KBM-7 (cell line): ENCODE measurements at regions not wholly inside any gene's neighbourhood (a gene's known extent, or its start where the extent isn't known, plus 50 kb on each side); places are given as distances from the start of the nearest gene placed in this dataset.

Experiments used
- DNase-seq: peaks from one replicate; pipeline ENCODE4 v3.0.0-alpha.2; 2015
- in situ Hi-C: fragments of 300-500 bp; cut with MboI; formaldehyde crosslinking; loops from 2 replicates; pipeline ENCODE4 v1.14.3; 2020; ENCODE audit warnings: low sequenced_read_pairs, low pct_unique_long_range_greater_than_20kb, mixed read lengths

GRCh38 chr3:83302091-83302490 lies 1540.6 kb upstream of the GBE1 start:
- DNase-seq = no peak
- in situ Hi-C loops = no loop called here

- in situ Hi-C loops = no loop called here
- DNase-seq = no peak
These were observed 1556.2 kb upstream of the GBE1 start for GRCh38 chr3:83317605-83318004.

DNA sequence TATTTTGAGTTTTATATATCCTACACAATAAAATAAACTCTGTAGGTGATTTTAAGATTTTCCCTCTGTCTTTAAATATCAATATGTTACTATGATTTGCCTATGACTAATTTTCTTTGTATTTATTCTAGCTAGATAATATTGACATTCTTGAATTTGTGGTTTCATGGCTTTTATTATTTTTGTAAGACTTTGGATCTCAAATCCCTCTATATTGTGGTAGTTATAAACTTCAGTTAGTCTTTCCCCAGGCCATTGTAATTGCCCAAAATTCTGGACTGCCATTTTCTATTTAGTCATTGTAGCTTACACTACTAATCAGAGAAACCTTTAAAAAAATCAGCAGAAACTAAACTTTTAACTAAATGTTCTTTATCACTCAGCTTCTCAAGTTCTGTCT lies 1559.3 kb upstream of the GBE1 start:
- DNase-seq = no peak
- in situ Hi-C loops = no loop called here

DNA sequence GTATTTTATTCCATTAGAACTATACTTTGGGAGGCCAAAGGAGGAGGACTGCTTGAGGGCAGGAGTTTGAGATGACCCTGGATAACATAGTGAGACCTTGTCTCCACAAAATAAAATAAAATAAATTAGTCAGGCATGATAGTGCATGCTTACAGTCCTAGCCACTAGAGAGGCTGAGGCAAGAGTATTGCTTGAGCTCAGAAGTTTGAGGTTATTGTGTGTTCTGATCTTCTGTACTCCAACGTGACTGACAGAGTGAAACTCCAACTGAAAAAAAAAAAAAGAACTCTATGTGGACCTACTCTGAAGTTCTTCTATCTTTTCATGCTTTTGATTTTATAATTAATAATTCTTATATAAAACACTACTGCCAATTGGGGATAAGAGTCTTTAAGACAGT lies 1560.0 kb upstream of the GBE1 start:
- in situ Hi-C loops = no loop called here
- DNase-seq = no peak

- no peak for DNase-seq
- in situ Hi-C loops = no loop called here
These were observed 1560.4 kb upstream of the GBE1 start for GRCh38 chr3:83321891-83322290.

- in situ Hi-C loops = no loop called here
- no peak for DNase-seq
These were observed 1592.8 kb upstream of the GBE1 start for GRCh38 chr3:83354205-83354604.

GRCh38 chr3:83393276-83393675 lies 1565.5 kb upstream of the CADM2 start:
- in situ Hi-C loops = no loop called here
- DNase-seq = no peak

DNA sequence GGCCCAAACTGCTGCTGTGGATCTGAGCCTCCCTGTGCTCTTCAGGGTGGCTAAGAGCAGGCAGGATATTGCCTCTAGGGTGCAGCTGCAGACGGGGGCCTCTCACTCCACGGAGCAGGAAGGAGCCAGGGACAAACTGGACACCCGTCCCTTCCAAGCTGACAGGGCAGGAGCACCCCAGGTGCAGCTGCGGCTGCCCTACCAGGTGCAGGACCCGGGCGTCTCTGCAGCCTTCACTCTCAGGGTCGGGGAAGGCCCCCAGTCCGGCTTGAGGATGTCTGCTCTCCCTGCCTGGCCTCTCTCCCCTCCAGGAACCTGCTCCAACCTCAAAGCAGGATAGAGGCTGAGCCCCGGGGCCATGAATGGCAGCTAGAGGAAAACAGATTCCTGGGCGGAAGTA lies 1554.9 kb upstream of the CADM2 start:
- in situ Hi-C loops = no loop called here
- no peak for DNase-seq

- no peak for DNase-seq
- in situ Hi-C loops = no loop called here
These were observed 1532.5 kb upstream of the CADM2 start for GRCh38 chr3:83426300-83426699.

DNA sequence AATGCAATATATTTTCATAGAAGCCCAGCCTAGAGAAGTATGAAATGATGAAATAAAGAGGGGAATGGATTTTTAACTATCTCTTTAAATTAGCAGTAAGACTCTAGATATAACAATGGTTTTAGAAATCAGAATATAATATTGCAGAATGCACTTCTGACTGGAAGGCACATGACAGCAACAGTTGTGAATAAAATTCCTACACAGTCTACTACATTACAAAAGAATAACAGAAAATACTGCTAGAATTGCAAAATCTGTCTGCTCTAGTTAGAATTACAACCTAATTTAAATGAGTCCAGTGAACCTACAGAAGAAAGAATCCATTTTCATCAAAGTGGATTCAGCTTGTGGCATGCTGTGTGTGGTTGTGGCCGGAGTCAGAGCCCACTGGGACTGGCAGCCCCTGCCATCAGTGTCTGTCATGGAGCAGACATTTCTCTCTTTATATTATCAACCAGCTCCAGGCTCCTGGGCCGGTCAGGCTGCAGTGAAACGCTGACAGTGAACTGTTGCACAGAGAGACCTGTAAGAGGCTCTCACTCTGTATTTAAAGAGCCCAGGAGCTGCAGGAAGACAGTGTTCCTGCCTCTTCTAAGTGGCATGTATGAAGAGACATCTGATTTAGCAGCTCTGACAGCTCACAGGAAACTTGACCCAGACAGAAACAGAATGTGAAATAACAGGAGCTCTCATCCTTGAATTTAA lies 1523.8 kb upstream of the CADM2 start:
- in situ Hi-C loops = no loop called here
- no peak for DNase-seq

GRCh38 chr3:83438188-83438587 lies 1520.6 kb upstream of the CADM2 start:
- in situ Hi-C loops = no loop called here
- DNase-seq = no peak

DNA sequence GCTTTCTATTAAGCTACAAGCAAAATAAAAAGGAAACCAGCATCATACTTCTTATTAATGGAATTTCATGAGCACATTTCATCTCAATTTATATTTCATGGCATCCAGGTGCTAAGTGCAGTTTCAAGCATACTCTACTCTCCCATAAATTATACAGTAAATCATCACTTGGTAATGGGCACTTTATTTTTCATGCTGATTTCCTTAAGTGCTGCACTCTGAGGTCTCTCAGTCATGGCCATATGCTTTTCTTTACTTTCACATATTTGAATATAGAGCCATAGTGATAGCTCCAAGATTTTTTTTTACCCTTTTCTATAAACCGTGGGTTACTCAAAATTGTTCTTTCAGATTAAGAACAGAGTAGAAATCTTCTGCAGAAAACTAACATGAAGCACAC lies 1505.7 kb upstream of the CADM2 start:
- in situ Hi-C loops = no loop called here
- DNase-seq = no peak

DNA sequence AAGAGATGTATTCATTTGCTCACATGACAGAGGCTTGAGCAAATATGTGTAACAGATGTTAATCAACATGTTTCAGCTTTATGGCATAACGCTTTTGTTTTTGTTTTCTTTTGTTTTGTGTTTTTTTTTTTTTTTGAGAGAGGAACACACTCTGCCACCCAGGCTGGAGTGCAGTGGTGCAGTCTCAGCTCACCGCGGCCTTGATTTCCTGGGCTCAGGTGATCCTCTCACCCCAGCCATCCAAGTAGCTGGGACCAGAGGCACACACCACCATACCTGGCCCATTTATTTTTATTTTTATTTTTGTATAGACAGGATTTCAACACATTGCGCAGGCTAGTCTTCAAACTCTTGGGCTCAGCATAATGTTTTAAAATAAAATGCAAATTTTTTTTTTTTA lies 1504.4 kb upstream of the CADM2 start:
- DNase-seq = no peak
- in situ Hi-C loops = no loop called here

DNA sequence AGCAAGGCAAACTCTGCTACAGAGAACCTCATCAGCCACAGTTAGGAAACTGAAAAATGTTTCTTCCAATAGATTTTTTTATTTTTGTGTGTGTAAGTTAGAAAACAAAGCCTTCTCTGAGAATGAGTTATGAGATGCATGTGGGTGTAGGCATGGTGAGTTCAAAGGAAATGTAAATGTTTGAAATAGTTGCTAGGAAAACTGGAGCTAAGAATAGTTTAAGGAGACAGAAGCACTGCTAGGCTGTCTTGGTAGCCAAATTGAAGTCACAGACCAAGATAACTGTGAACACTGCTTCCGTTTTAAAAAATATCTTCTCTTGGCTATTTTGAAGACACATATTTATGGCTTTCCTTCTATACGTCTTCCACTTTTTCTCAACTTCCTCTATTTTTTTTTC lies 1501.2 kb upstream of the CADM2 start:
- DNase-seq = peak; percentile 11
- in situ Hi-C loops = no loop called here

GRCh38 chr3:83460052-83460451 lies 1498.7 kb upstream of the CADM2 start:
- in situ Hi-C loops = no loop called here
- no peak for DNase-seq

DNA sequence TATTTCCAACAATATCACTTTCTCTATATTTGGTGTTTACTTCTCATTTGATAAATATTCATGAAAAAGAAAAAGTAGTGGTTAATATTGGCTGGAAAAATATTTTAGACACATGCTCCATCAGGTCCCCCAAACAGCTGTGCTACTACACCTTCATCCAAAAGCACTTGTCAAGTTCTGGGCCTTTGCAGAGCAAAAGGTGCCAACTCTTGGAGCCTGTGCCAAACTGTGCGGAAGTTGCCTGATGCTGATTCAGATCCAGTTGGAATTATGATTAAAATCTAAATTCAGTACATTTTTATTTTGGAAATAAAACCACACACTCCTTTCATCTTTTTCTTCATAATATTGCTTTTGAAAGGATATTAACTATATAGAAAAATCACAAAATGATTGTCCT lies 1497.4 kb upstream of the CADM2 start:
- no peak for DNase-seq
- in situ Hi-C loops = no loop called here

DNA sequence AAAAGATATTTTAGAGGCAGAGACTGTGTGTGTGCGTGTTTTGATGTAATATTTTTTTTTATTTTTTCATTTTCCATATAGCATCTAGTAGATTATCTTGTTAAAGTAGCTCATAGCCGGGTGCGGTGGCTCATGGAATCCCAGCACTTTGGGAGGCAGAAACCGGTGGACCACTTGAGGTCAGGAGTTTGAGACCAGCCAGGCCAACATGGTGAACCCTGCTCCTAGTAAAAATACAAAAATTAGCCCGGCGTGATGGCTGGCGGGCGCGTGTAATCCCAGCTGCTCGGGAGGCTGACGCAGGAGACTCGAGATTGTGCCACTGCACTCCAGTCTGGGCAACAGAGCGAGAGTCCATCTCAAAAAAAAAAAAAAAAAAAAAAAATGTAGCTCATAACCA lies 1481.2 kb upstream of the CADM2 start:
- DNase-seq = no peak
- in situ Hi-C loops = no loop called here

- in situ Hi-C loops = no loop called here
- DNase-seq = no peak
These were observed 1476.3 kb upstream of the CADM2 start for GRCh38 chr3:83482402-83483070.

- in situ Hi-C loops = no loop called here
- DNase-seq = no peak
These were observed 1462.3 kb upstream of the CADM2 start for GRCh38 chr3:83496462-83496861.

DNA sequence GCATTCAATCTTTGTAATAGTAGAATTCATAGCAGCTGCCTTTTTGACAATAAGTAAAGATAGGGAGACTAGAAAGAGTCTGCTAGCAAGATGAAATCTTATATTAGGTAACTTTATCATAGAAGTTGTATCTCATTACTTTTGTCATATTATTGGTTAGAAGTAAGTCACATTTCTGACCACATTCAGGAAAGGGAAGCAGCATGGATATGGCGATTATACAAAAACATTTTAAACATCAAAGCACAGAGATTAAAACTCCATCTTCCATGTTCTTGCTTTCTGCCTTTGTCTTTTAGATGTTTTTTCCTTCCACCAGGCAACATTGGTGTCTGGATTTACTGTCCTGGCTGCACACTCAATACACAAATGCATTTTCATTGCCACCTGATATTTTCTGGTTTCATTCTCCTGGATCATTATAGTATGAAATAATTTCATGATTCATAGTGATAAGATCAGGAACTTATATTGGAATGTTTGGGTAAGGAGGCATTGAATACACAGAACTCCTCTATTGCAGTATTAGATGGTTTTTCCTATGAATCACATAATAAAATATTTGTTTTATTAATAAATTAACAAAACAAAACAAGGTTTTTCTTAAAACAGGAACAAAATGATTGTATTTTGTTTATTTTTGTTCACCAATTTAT lies 1460.3 kb upstream of the CADM2 start:
- in situ Hi-C loops = no loop called here

DNA sequence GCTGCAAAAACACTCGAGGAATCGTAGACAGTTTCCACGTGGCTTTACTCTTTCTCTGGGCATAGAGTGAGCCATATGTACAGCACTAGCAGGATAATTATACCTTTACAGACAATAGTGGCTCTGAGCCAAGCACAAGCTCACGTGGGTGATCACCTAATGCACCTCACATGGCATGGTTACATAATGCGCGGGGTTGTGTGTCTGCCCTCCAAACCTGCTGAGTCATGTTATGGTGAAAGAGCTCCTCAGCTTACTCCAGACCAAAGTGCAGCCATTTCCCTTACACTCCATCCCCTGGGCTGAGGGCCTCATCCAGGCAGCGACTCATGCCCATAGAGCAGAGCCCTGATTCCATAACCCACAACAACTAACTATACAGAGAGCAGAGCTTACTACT lies 1458.4 kb upstream of the CADM2 start:
- in situ Hi-C loops = no loop called here
- no peak for DNase-seq

More for the DNA sequence above, 1460.3 kb upstream of the CADM2 start:
- no peak for DNase-seq
